CD4-positive, alpha-beta T cell (primary cell): ENCODE measurements at regions not wholly inside any gene's neighbourhood (a gene's known extent, or its start where the extent isn't known, plus 50 kb on each side); places are given as distances from the start of the nearest gene placed in this dataset.

ENCODE experiments used
- ATAC-seq: fragments of 200-7000 bp; cut with Tn5 transposase; one replicate; pipeline ENCODE4 v1.10.0; 2022; ENCODE audit warnings: mild to moderate bottlenecking; ENCODE audit not compliant: poor library complexity
- CTCF ChIA-PET: fragments of 350-600 bp; sonication (Branson Sonifier 250); formaldehyde crosslinking; loops from one replicate; lab custom pipeline; 2021; ENCODE audit warnings: antibody characterized with exemption, inconsistent platforms; lab: Charles Lee
- POLR2A ChIA-PET: fragments of 350-600 bp; sonication (Branson Sonifier 250); formaldehyde crosslinking; loops from one replicate; lab custom pipeline; 2021; ENCODE audit warnings: antibody characterized with exemption, inconsistent platforms; lab: Charles Lee
- DNase-seq, 14 experiments: peaks; one replicate each; pipeline ENCODE4 v3.0.0-alpha.2; 2013 to 2020; ENCODE audit warnings: mixed read lengths in 2 of 14
- H3K27ac ChIP-seq, 2 donors: one replicate each; pipeline versions ENCODE4 v1.5.1 to v1.7.0; 2013; ENCODE audit warnings: low read length in 2 of 2, low read depth in 1 of 2, mild to moderate bottlenecking in 1 of 2
- H3K27me3 ChIP-seq, 2 experiments: 1 replicate in 1 of 2; 2 replicates in 1 of 2; pipeline versions ENCODE4 v1.6.1 to v1.7.0; 2013; ENCODE audit warnings: low read length in 2 of 2, control low read depth in 1 of 2, mild to moderate bottlenecking in 1 of 2, moderate library complexity in 1 of 2; ENCODE audit not compliant: insufficient read depth in 2 of 2, control insufficient read depth in 1 of 2
- H3K36me3 ChIP-seq: one replicate; pipeline ENCODE4 v1.6.1; 2013; ENCODE audit warnings: low read length, control low read depth; ENCODE audit not compliant: insufficient read depth
- H3K4me1 ChIP-seq: one replicate; pipeline ENCODE4 v1.6.1; 2013; ENCODE audit warnings: low read length, control low read depth; ENCODE audit not compliant: insufficient read depth
- H3K4me3 ChIP-seq: one replicate; pipeline ENCODE4 v1.5.1; 2013; ENCODE audit warnings: mild to moderate bottlenecking, low read length, moderate library complexity
- H3K9me3 ChIP-seq, 2 experiments: 1 replicate in 1 of 2; 2 replicates in 1 of 2; pipeline versions ENCODE4 v1.6.1 to v1.7.0; 2013; ENCODE audit warnings: low read length in 2 of 2, mild to moderate bottlenecking in 2 of 2, control low read depth in 1 of 2, moderate library complexity in 1 of 2; ENCODE audit not compliant: control insufficient read depth in 1 of 2, insufficient read depth in 1 of 2
- H3K27ac Mint-ChIP-seq: one replicate; pipeline ENCODE4 v1.8.0; 2020; ENCODE audit warnings: mixed read lengths
- H3K27me3 Mint-ChIP-seq: one replicate; pipeline ENCODE4 v1.8.0; 2021; ENCODE audit warnings: mixed read lengths
- H3K36me3 Mint-ChIP-seq: one replicate; pipeline ENCODE4 v1.8.0; 2021; ENCODE audit warnings: low read depth, mixed read lengths
- H3K4me1 Mint-ChIP-seq: one replicate; pipeline ENCODE4 v1.8.0; 2021; ENCODE audit warnings: low read depth, mixed read lengths
- H3K4me3 Mint-ChIP-seq: one replicate; pipeline ENCODE4 v1.8.0; 2020; ENCODE audit warnings: mild to moderate bottlenecking, mixed read lengths
- H3K9me3 Mint-ChIP-seq: one replicate; pipeline ENCODE4 v1.8.0; 2020; ENCODE audit warnings: mixed read lengths
- CTCF ChIP-seq: fragments of 200-600 bp; IDR thresholded peaks from one replicate; pipeline ENCODE4 v1.8.0; 2022; ENCODE audit warnings: antibody characterized with exemption, mild to moderate bottlenecking
- intact Hi-C, 2 experiments: fragments of 100-400 bp; cut with DNase I in 1 of 2; cut with micrococcal nuclease in 1 of 2; formaldehyde crosslinking; loops; one replicate each; pipeline versions ENCODE4 v1.15.1 to v1.9.0; 2023 to 2025; cut with DNase I, micrococcal nuclease

- H3K4me1 Mint-ChIP-seq = no peaks in the 10 kb centered on the region
- ChIA-PET POLR2A (no interaction called here), CTCF (no interaction called here)
- Histone ChIP-seq H3K27me3 (peaks cover 14% of the 10 kb centered on the region in 2 experiments), H3K27ac (no peak overlapping the region), H3K36me3 (no peaks in the 10 kb centered on the region), H3K4me3 (no peak overlapping the region), H3K4me1 (no peaks in the 10 kb centered on the region), H3K9me3 (peaks cover 0 to 3% of the 10 kb centered on the region in 2 experiments)
- H3K4me3 Mint-ChIP-seq = no peak overlapping the region
- no peak overlapping the region for H3K27ac Mint-ChIP-seq
- no peak for TF ChIP-seq CTCF
- DNase-seq = no peak
- intact Hi-C loops = no loop called here
- ATAC-seq = no peak
- no peaks in the 10 kb centered on the region for H3K9me3 Mint-ChIP-seq
- H3K36me3 Mint-ChIP-seq = no peaks in the 10 kb centered on the region
- peaks cover 28% of the 10 kb centered on the region for H3K27me3 Mint-ChIP-seq
These were observed 56.8 kb upstream of the ACAN start for GRCh38 chr15:88746451-88746850.

GRCh38 chr15:88747111-88747510 is 56.1 kb upstream of the ACAN start:
- ChIA-PET CTCF (no interaction called here), POLR2A (no interaction called here)
- H3K27ac ChIP-seq = no peak overlapping the region
- TF ChIP-seq CTCF = no peak
- no peaks in the 10 kb centered on the region for H3K36me3 Mint-ChIP-seq
- no peak for ATAC-seq
- no peak overlapping the region for H3K27ac Mint-ChIP-seq
- no peak for DNase-seq
- intact Hi-C loops = no loop called here
- peaks cover 28% of the 10 kb centered on the region for H3K27me3 Mint-ChIP-seq
- no peak overlapping the region for H3K4me3 ChIP-seq
- peaks cover 9 to 12% of the 10 kb centered on the region in 2 experiments for H3K27me3 ChIP-seq
- peaks cover 0 to 3% of the 10 kb centered on the region in 2 experiments for H3K9me3 ChIP-seq
- H3K9me3 Mint-ChIP-seq = no peaks in the 10 kb centered on the region
- H3K4me1 Mint-ChIP-seq = no peaks in the 10 kb centered on the region
- H3K4me1 ChIP-seq = no peaks in the 10 kb centered on the region
- H3K4me3 Mint-ChIP-seq = no peak overlapping the region
- no peaks in the 10 kb centered on the region for H3K36me3 ChIP-seq

GRCh38 chr15:88747631-88748030 is 55.6 kb upstream of the ACAN start:
- ATAC-seq (no peak), DNase-seq (no peak)
- no peak overlapping the region for H3K4me3 Mint-ChIP-seq
- ChIA-PET POLR2A (no interaction called here), CTCF (no interaction called here)
- Histone ChIP-seq H3K4me1 (no peaks in the 10 kb centered on the region), H3K9me3 (peaks cover 0 to 3% of the 10 kb centered on the region in 2 experiments), H3K4me3 (no peak overlapping the region), H3K27ac (no peak overlapping the region), H3K27me3 (peaks cover 5 to 7% of the 10 kb centered on the region in 2 experiments), H3K36me3 (no peaks in the 10 kb centered on the region)
- no peaks in the 10 kb centered on the region for H3K4me1 Mint-ChIP-seq
- H3K9me3 Mint-ChIP-seq = no peaks in the 10 kb centered on the region
- H3K27me3 Mint-ChIP-seq = peaks cover 24% of the 10 kb centered on the region
- H3K27ac Mint-ChIP-seq = no peak overlapping the region
- no peak for TF ChIP-seq CTCF
- H3K36me3 Mint-ChIP-seq = no peaks in the 10 kb centered on the region
- intact Hi-C loops = no loop called here
